ENCODE measurements at regions not wholly inside any gene's neighbourhood (a gene's known extent, or its start where the extent isn't known, plus 50 kb on each side); places are given as distances from the start of the nearest gene placed in this dataset.

DNA sequence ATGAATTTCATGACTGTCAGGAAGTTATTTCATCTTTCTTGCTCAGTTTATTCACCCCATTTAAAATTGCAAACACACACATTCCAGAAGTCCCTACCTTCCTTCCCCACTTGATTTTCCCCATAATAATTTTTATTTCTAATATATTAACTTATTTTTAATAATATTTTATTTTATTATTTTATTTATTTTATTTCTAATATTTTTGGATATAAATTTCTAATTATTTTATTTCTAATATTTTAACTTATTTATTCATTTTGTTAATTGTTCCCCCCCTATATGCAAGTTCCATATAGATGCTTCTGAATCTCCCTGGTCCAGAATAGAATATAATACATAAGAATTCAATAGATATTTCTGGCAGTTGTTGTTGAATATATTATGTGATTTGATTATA lies 293.7 kb upstream of the CPEB2 start:
- TF ChIP-seq, protein P1, sequence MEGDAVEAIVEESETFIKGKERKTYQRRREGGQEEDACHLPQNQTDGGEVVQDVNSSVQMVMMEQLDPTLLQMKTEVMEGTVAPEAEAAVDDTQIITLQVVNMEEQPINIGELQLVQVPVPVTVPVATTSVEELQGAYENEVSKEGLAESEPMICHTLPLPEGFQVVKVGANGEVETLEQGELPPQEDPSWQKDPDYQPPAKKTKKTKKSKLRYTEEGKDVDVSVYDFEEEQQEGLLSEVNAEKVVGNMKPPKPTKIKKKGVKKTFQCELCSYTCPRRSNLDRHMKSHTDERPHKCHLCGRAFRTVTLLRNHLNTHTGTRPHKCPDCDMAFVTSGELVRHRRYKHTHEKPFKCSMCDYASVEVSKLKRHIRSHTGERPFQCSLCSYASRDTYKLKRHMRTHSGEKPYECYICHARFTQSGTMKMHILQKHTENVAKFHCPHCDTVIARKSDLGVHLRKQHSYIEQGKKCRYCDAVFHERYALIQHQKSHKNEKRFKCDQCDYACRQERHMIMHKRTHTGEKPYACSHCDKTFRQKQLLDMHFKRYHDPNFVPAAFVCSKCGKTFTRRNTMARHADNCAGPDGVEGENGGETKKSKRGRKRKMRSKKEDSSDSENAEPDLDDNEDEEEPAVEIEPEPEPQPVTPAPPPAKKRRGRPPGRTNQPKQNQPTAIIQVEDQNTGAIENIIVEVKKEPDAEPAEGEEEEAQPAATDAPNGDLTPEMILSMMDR (IDR thresholded peaks at IDR 0.05; ENCODE audit: low read length), result no peak
- no peak for TF ChIP-seq EZH2phosphoT487 (IDR thresholded peaks at IDR 0.05; ENCODE audit: low read length)

Measured in MM.1S (cell line).